Caco-2 (cell line): ENCODE measurements at regions not wholly inside any gene's neighbourhood (a gene's known extent, or its start where the extent isn't known, plus 50 kb on each side); places are given as distances from the start of the nearest gene placed in this dataset.
"Not testable (repeated sequence)": the region's sequence is repeated elsewhere in the genome, so short reads cannot be mapped to it uniquely, and the experiment has no call there.

Experiments used
- BruUV-seq: library from RNA; stranded (reverse); fragments of 400-500 nt; replicated peaks from 2 replicates; lab custom pipeline; 2021; lab: Mats Ljungman, UMichigan
- CTCF ChIA-PET: fragments of 300-600 bp; sonication (Branson Sonifier 250); formaldehyde crosslinking; loops from one replicate; lab custom pipeline; 2022; ENCODE audit warnings: antibody characterized with exemption; lab: Charles Lee
- POLR2A ChIA-PET: fragments of 300-600 bp; sonication (Branson Sonifier 250); formaldehyde crosslinking; loops from one replicate; lab custom pipeline; 2022; ENCODE audit warnings: antibody characterized with exemption; lab: Charles Lee
- DNase-seq, 2 experiments: peaks; one replicate each; pipeline versions ENCODE4 v3.0.0 to v3.0.0-alpha.2; 2020 to 2022
- H3K27me3 ChIP-seq: replicated peaks from 2 replicates; pipeline ENCODE4 v1.6.0; 2011; ENCODE audit warnings: low read length; ENCODE audit not compliant: control insufficient read depth, insufficient read depth
- H3K36me3 ChIP-seq: 2 replicates; pipeline ENCODE4 v1.5.1; 2011; ENCODE audit warnings: low read length; ENCODE audit not compliant: control insufficient read depth, insufficient read depth
- H3K4me1 ChIP-seq: fragments of 250-450 bp; sonication (Bioruptor Pico); 2 replicates; pipeline ENCODE4 v1.5.1; 2020; ENCODE audit warnings: mild to moderate bottlenecking
- H3K4me3 ChIP-seq: 2 replicates; pipeline ENCODE4 v1.5.1; 2011; ENCODE audit warnings: low read depth, mild to moderate bottlenecking, control low read depth, low read length
- H3K9me3 ChIP-seq: fragments of 250-450 bp; sonication (Bioruptor Pico); 2 replicates; pipeline ENCODE4 v1.5.1; 2020; ENCODE audit warnings: mild to moderate bottlenecking, moderate library complexity
- H3K27ac Mint-ChIP-seq: one replicate; pipeline ENCODE4 v1.8.0; 2022; ENCODE audit warnings: mixed read lengths; ENCODE audit not compliant: unreplicated experiment
- H3K27me3 Mint-ChIP-seq: one replicate; pipeline ENCODE4 v1.8.0; 2022; ENCODE audit warnings: mixed read lengths; ENCODE audit not compliant: insufficient read depth, unreplicated experiment
- H3K36me3 Mint-ChIP-seq: one replicate; pipeline ENCODE4 v1.8.0; 2022; ENCODE audit warnings: mild to moderate bottlenecking, mixed read lengths; ENCODE audit not compliant: insufficient read depth, unreplicated experiment
- H3K4me1 Mint-ChIP-seq: one replicate; pipeline ENCODE4 v1.8.0; 2022; ENCODE audit warnings: low read depth, mixed read lengths; ENCODE audit not compliant: unreplicated experiment
- H3K4me3 Mint-ChIP-seq: one replicate; pipeline ENCODE4 v1.8.0; 2022; ENCODE audit warnings: mild to moderate bottlenecking, moderate library complexity, mixed read lengths; ENCODE audit not compliant: unreplicated experiment
- H3K9me3 Mint-ChIP-seq: one replicate; pipeline ENCODE4 v1.8.0; 2022; ENCODE audit warnings: mixed read lengths; ENCODE audit not compliant: unreplicated experiment
- CTCF ChIP-seq, 2 experiments: fragments of 200-600 bp in 1 of 2; IDR thresholded peaks; 1 replicate in 1 of 2; 2 replicates in 1 of 2; pipeline versions ENCODE4 v1.5.1 to v1.8.0; 2011 to 2022; ENCODE audit warnings: antibody characterized with exemption in 1 of 2, control low read depth in 1 of 2, inconsistent platforms in 1 of 2, low read depth in 1 of 2, low read length in 1 of 2, mild to moderate bottlenecking in 1 of 2, moderate library complexity in 1 of 2; ENCODE audit not compliant: insufficient read depth in 1 of 2, severe bottlenecking in 1 of 2, unreplicated experiment in 1 of 2
- intact Hi-C: fragments of 100-400 bp; cut with micrococcal nuclease; formaldehyde crosslinking; loops from one replicate; pipeline ENCODE4 v1.10.0; 2022; ENCODE audit not compliant: unreplicated experiment

GRCh38 chr12:17028348-17028747, 422.4 kb upstream of the LMO3 start:
- Histone ChIP-seq H3K36me3 (no peaks in the 10 kb centered on the region), H3K9me3 (no peaks in the 10 kb centered on the region), H3K27me3 (no peaks in the 10 kb centered on the region), H3K4me1 (no peaks in the 10 kb centered on the region), H3K4me3 (no peak overlapping the region)
- TF ChIP-seq CTCF (IDR thresholded peaks at IDR 0.05; ENCODE audit: insufficient read depth in 1 of 2, low read depth in 1 of 2, low read length in 1 of 2, severe bottlenecking in 1 of 2, unreplicated experiment in 1 of 2), result peak; percentile 27 to 38
- CTCF ChIA-PET, result interaction anchor here (0.6 to 1.2 kb wide), 4 partner anchors 135 to 231 kb away, joined by 3 to 4 read pairs (median 3); no protein-coding TSS in a partner anchor
- no peak overlapping the region for H3K4me3 Mint-ChIP-seq
- peaks cover 3% of the 10 kb centered on the region for H3K27me3 Mint-ChIP-seq
- H3K36me3 Mint-ChIP-seq, result no peaks in the 10 kb centered on the region
- intact Hi-C loops, result loop anchor here (1.0 to 5.0 kb wide), 2 partner anchors 129 to 614 kb away; no protein-coding TSS in a partner anchor
- DNase-seq, result peak in 1 of 2 experiments; percentile 30
- no peaks in the 10 kb centered on the region for H3K9me3 Mint-ChIP-seq
- no peaks in the 10 kb centered on the region for H3K4me1 Mint-ChIP-seq
- no TSS peak for BruUV-seq
- POLR2A ChIA-PET, result no interaction called here
- no peak overlapping the region for H3K27ac Mint-ChIP-seq

- H3K4me1 Mint-ChIP-seq, BruUV-seq, H3K4me3 ChIP-seq, POLR2A ChIA-PET, H3K36me3 Mint-ChIP-seq, H3K27ac Mint-ChIP-seq, H3K4me1 ChIP-seq, CTCF ChIA-PET, H3K27me3 Mint-ChIP-seq, DNase-seq, H3K4me3 Mint-ChIP-seq, H3K36me3 ChIP-seq, H3K9me3 Mint-ChIP-seq, H3K9me3 ChIP-seq, H3K27me3 ChIP-seq: not testable (repeated sequence)
- intact Hi-C loops, result loop anchor here (5.0 kb wide), 1 partner anchor 132 kb away; no protein-coding TSS in a partner anchor
Measured at GRCh38 chr12:17025424-17025823, 419.5 kb upstream of the LMO3 start.

GRCh38 chr12:17020765-17021164, 414.8 kb upstream of the LMO3 start:
- no peaks in the 10 kb centered on the region for H3K27me3 ChIP-seq
- no peaks in the 10 kb centered on the region for H3K4me1 ChIP-seq
- ChIA-PET CTCF (no interaction called here), POLR2A (no interaction called here)
- Mint-ChIP-seq H3K9me3 (no peaks in the 10 kb centered on the region), H3K36me3 (no peaks in the 10 kb centered on the region), H3K27ac (no peak overlapping the region), H3K4me1 (no peaks in the 10 kb centered on the region), H3K27me3 (no peaks in the 10 kb centered on the region), H3K4me3 (no peak overlapping the region)
- intact Hi-C loops, result no loop called here
- no TSS peak for BruUV-seq
- H3K9me3 ChIP-seq, result no peaks in the 10 kb centered on the region
- no peak for DNase-seq
- TF ChIP-seq CTCF (IDR thresholded peaks at IDR 0.05; ENCODE audit: insufficient read depth in 1 of 2, low read depth in 1 of 2, low read length in 1 of 2, severe bottlenecking in 1 of 2, unreplicated experiment in 1 of 2), result no peak
- no peak overlapping the region for H3K4me3 ChIP-seq
- H3K36me3 ChIP-seq, result no peaks in the 10 kb centered on the region

GRCh38 chr12:17017402-17017801, 411.4 kb upstream of the LMO3 start:
- Mint-ChIP-seq H3K4me3 (no peak overlapping the region), H3K9me3 (no peaks in the 10 kb centered on the region), H3K36me3 (no peaks in the 10 kb centered on the region), H3K4me1 (no peaks in the 10 kb centered on the region), H3K27ac (no peak overlapping the region), H3K27me3 (peaks cover 4% of the 10 kb centered on the region)
- H3K4me1 ChIP-seq, result no peaks in the 10 kb centered on the region
- no peaks in the 10 kb centered on the region for H3K9me3 ChIP-seq
- no peak for DNase-seq
- TF ChIP-seq CTCF (IDR thresholded peaks at IDR 0.05; ENCODE audit: insufficient read depth in 1 of 2, low read depth in 1 of 2, low read length in 1 of 2, severe bottlenecking in 1 of 2, unreplicated experiment in 1 of 2), result no peak
- CTCF ChIA-PET, result no interaction called here
- H3K4me3 ChIP-seq, result no peak overlapping the region
- no peaks in the 10 kb centered on the region for H3K36me3 ChIP-seq
- POLR2A ChIA-PET, result no interaction called here
- H3K27me3 ChIP-seq, result no peaks in the 10 kb centered on the region
- intact Hi-C loops, result no loop called here
- no TSS peak for BruUV-seq
